HepG2 (cell line): ENCODE measurements at regions not wholly inside any gene's neighbourhood (a gene's known extent, or its start where the extent isn't known, plus 50 kb on each side); places are given as distances from the start of the nearest gene placed in this dataset.
"Not testable (repeated sequence)": the region's sequence is repeated elsewhere in the genome, so short reads cannot be mapped to it uniquely, and the experiment has no call there.

Experiments
- ATAC-seq: fragments of 200-7000 bp; cut with Tn5 transposase; 3 replicates; pipeline ENCODE4 v1.9.1; 2020; ENCODE audit warnings: mild to moderate bottlenecking, moderate library complexity
- BruUV-seq: library from RNA; stranded (reverse); fragments of 400-500 nt; replicated peaks from 2 replicates; lab custom pipeline; 2021; lab: Mats Ljungman, UMichigan
- CTCF ChIA-PET: fragments of 300-600 bp; formaldehyde crosslinking; extraction: SDS; loops from one replicate; lab custom pipeline; 2021; ENCODE audit warnings: low total read pairs, inconsistent platforms, low intra/inter-chr PET ratio; lab: Yijun Ruan, JAX
- POLR2A ChIA-PET: fragments of 350-600 bp; sonication (Branson Sonifier 250); formaldehyde crosslinking; loops from one replicate; lab custom pipeline; 2020; ENCODE audit warnings: antibody characterized with exemption, inconsistent platforms; lab: Yijun Ruan, JAX
- DNase-seq: peaks from one replicate; pipeline ENCODE4 v3.0.0-alpha.2; 2015; ENCODE audit warnings: low spot score
- FAIRE-seq: peaks from 3 replicates; lab custom pipeline; 2011; peaks lifted over from hg19 to GRCh38; lab: Jason Lieb, UNC
- H2AFZ ChIP-seq: one replicate; pipeline ENCODE4 v1.6.1; 2011; ENCODE audit warnings: low read length, inconsistent platforms
- H3K27ac ChIP-seq: fragments of 300-600 bp; 3 replicates; pipeline ENCODE4 v1.8.0; 2011; ENCODE audit warnings: mixed run types, mild to moderate bottlenecking, mixed read lengths, low read length, inconsistent platforms; ENCODE audit not compliant: insufficient read depth; ENCODE audit errors: extremely low read length
- H3K27me3 ChIP-seq, 2 experiments: fragments of 200-600 bp in 1 of 2; 2 replicates in 1 of 2; 3 replicates in 1 of 2; pipeline versions ENCODE4 v1.6.0 to v1.8.0; 2011; ENCODE audit warnings: low read length in 2 of 2, mild to moderate bottlenecking in 2 of 2, moderate library complexity in 2 of 2, inconsistent platforms in 1 of 2; ENCODE audit not compliant: insufficient read depth in 2 of 2, control insufficient read depth in 1 of 2
- H3K36me3 ChIP-seq, 2 experiments: fragments of 200-600 bp in 1 of 2; replicated peaks in 1 of 2; 2 replicates in 1 of 2; 3 replicates in 1 of 2; pipeline versions ENCODE4 v1.5.1 to v1.8.0; 2011; ENCODE audit warnings: low read length in 2 of 2, inconsistent platforms in 1 of 2; ENCODE audit not compliant: insufficient read depth in 2 of 2, control insufficient read depth in 1 of 2
- H3K4me1 ChIP-seq: 2 replicates; pipeline ENCODE4 v1.5.1; 2012; ENCODE audit warnings: low read length, inconsistent platforms; ENCODE audit not compliant: insufficient read depth
- H3K4me2 ChIP-seq: 2 replicates; pipeline ENCODE4 v1.6.0; 2011; ENCODE audit warnings: low read depth, low read length, inconsistent platforms
- H3K4me3 ChIP-seq, 3 experiments: fragments of 200-600 bp in 1 of 3; sonication (generic), shearing (Covaris generic) in 1 of 3; replicated peaks in 1 of 3; 2 replicates each; pipeline ENCODE4 v1.5.1; 2011 to 2016; ENCODE audit warnings: low read length in 3 of 3, inconsistent platforms in 2 of 3, low read depth in 2 of 3, mild to moderate bottlenecking in 2 of 3, control low read depth in 1 of 3, mixed read lengths in 1 of 3; ENCODE audit not compliant: insufficient read depth in 1 of 3
- H3K79me2 ChIP-seq: one replicate; pipeline ENCODE4 v1.6.1; 2011; ENCODE audit warnings: low read length, inconsistent platforms; ENCODE audit not compliant: insufficient read depth
- H3K9ac ChIP-seq: 2 replicates; pipeline ENCODE4 v1.6.0; 2011; ENCODE audit warnings: mild to moderate bottlenecking, low read depth, low read length, inconsistent platforms; ENCODE audit not compliant: insufficient read depth
- H3K9me3 ChIP-seq: 2 replicates; pipeline ENCODE4 v1.5.1; 2012; ENCODE audit warnings: mild to moderate bottlenecking, low read length
- H4K20me1 ChIP-seq: 2 replicates; pipeline ENCODE4 v1.6.0; 2011; ENCODE audit warnings: inconsistent platforms, mild to moderate bottlenecking, low read length, moderate library complexity; ENCODE audit not compliant: insufficient read depth
- DMAP1 ChIP-seq: IDR thresholded peaks from 2 replicates; pipeline ENCODE4 v1.6.1; 2016
- MEIS1 ChIP-seq: sonication (generic); formaldehyde crosslinking; IDR thresholded peaks from 2 replicates; pipeline ENCODE4 v1.9.0; 2021; ENCODE audit warnings: mild to moderate bottlenecking, missing genetic modification reagents, moderate library complexity, borderline replicate concordance
- MIXL1 ChIP-seq: IDR thresholded peaks from 2 replicates; pipeline ENCODE4 v1.6.1; 2016
- MYPOP ChIP-seq: sonication (generic); formaldehyde crosslinking; IDR thresholded peaks from 2 replicates; pipeline ENCODE4 v1.8.1; 2023; ENCODE audit warnings: mild to moderate bottlenecking, moderate library complexity, missing genetic modification reagents
- NFRKB ChIP-seq: fragments of 450-650 bp; IDR thresholded peaks from 2 replicates; pipeline ENCODE4 v1.6.1; 2017
- USF2 ChIP-seq, 2 experiments: sonication (generic) in 1 of 2; formaldehyde crosslinking in 1 of 2; IDR thresholded peaks; 2 replicates each; pipeline versions ENCODE4 v1.5.1 to v1.6.1; 2011 to 2020; ENCODE audit warnings: borderline replicate concordance in 1 of 2, low read depth in 1 of 2, low read length in 1 of 2, mild to moderate bottlenecking in 1 of 2, missing genetic modification reagents in 1 of 2, moderate library complexity in 1 of 2
- ZFP36L2 ChIP-seq: sonication (generic); formaldehyde crosslinking; IDR thresholded peaks from 2 replicates; pipeline ENCODE4 v1.4.0; 2020; ENCODE audit warnings: missing genetic modification reagents
- ZMYM3 ChIP-seq: sonication (generic); formaldehyde crosslinking; IDR thresholded peaks from 2 replicates; pipeline ENCODE4 v1.5.1; 2020; ENCODE audit warnings: mild to moderate bottlenecking, missing genetic modification reagents
- ZNF550 ChIP-seq: sonication (generic); formaldehyde crosslinking; IDR thresholded peaks from 2 replicates; pipeline ENCODE4 v1.4.0; 2020; ENCODE audit warnings: mild to moderate bottlenecking, missing genetic modification reagents, borderline replicate concordance
- ZNF580 ChIP-seq: IDR thresholded peaks from 2 replicates; pipeline ENCODE4 v1.6.1; 2016; ENCODE audit warnings: low read depth, borderline replicate concordance
- WGBS: methylation state at CpG from one replicate; pipeline ENCODE4 v1.1.6; 2017; ENCODE audit warnings: low lambda C conversion rate; 5-methylcytosine and 5-hydroxymethylcytosine counted together
- in situ Hi-C: cut with HindIII; loops from 2 replicates; pipeline ENCODE4 v1.10.0; 2017; ENCODE audit warnings: low pct_unique_long_range_greater_than_20kb; ENCODE audit not compliant: extremely low pct_ligation_motif_present
- intact Hi-C: fragments of 100-400 bp; cut with micrococcal nuclease; formaldehyde crosslinking; loops from one replicate; pipeline ENCODE4 v1.10.0; 2022; ENCODE audit not compliant: unreplicated experiment

GRCh38 chr4:28505064-28505463 lies 1644.4 kb downstream of the STIM2 start:
- Histone ChIP-seq H3K36me3 (no peaks in the 10 kb centered on the region), H3K9me3 (peaks cover 83% of the 10 kb centered on the region), H3K9ac (no peak overlapping the region), H3K4me1 (no peaks in the 10 kb centered on the region), H3K4me3 (no peak overlapping the region), H3K4me2 (no peak overlapping the region), H2AFZ (no peak overlapping the region), H3K79me2 (no peaks in the 10 kb centered on the region), H4K20me1 (no peaks in the 10 kb centered on the region), H3K27ac (no peak overlapping the region), H3K27me3 (no peaks in the 10 kb centered on the region)
- 17% methylated on average over 4 of the region's 4 CpGs for WGBS
- ChIA-PET POLR2A (no interaction called here), CTCF (no interaction called here)
- no peak for DNase-seq
- in situ Hi-C loops (no loop called here), intact Hi-C loops (no loop called here)
- no peak for ATAC-seq
- TF ChIP-seq MYPOP (CRISPR knock-in tag) (no peak), ZNF550 (CRISPR knock-in tag) (no peak), ZMYM3 (CRISPR knock-in tag) (no peak), DMAP1 (CRISPR knock-in tag) (no peak), ZFP36L2 (CRISPR knock-in tag) (no peak), MEIS1 (CRISPR knock-in tag) (no peak), MIXL1 (no peak), NFRKB (no peak)
- no peak for FAIRE-seq
- BruUV-seq: no TSS peak

- Histone ChIP-seq H3K36me3 (no peaks in the 10 kb centered on the region), H3K9ac (no peak overlapping the region), H3K79me2 (no peaks in the 10 kb centered on the region), H3K4me3 (no peak overlapping the region), H3K9me3 (peaks cover 68% of the 10 kb centered on the region), H3K27ac (no peak overlapping the region), H3K4me2 (no peak overlapping the region), H2AFZ (no peak overlapping the region), H3K27me3 (no peaks in the 10 kb centered on the region), H3K4me1 (no peaks in the 10 kb centered on the region), H4K20me1 (no peaks in the 10 kb centered on the region)
- FAIRE-seq: no peak
- no TSS peak for BruUV-seq
- TF ChIP-seq USF2 (IDR thresholded peaks at IDR 0.05; ENCODE audit: low read depth, low read length) (no peak), USF2 (CRISPR knock-in tag; IDR thresholded peaks at IDR 0.05; ENCODE audit: borderline replicate concordance) (no peak), ZNF580 (no peak)
- 15% methylated on average over 9 of the region's 9 CpGs for whole genome bisulfite sequencing
- ChIA-PET POLR2A (no interaction called here), CTCF (no interaction called here)
- in situ Hi-C loops: no loop called here
- ATAC-seq: no peak
- intact Hi-C loops: no loop called here
- no peak for DNase-seq
These were observed 1648.0 kb downstream of the STIM2 start for GRCh38 chr4:28508636-28509035.

GRCh38 chr4:28514766-28515165 lies 1654.1 kb downstream of the STIM2 start:
- POLR2A ChIA-PET, CTCF ChIA-PET, H3K4me1 ChIP-seq, FAIRE-seq, H3K79me2 ChIP-seq, H3K27me3 ChIP-seq, intact Hi-C loops, in situ Hi-C loops, ATAC-seq, H2AFZ ChIP-seq, H3K36me3 ChIP-seq, H3K9ac ChIP-seq, H4K20me1 ChIP-seq, H3K4me3 ChIP-seq, BruUV-seq, H3K4me2 ChIP-seq, H3K27ac ChIP-seq, DNase-seq: not testable (repeated sequence)
- WGBS: 80% methylated on average over 2 of the region's 30 CpGs
- H3K9me3 ChIP-seq: peaks cover 45% of the 10 kb centered on the region
